Keratinocyte (primary cell): ENCODE measurements at regions not wholly inside any gene's neighbourhood (a gene's known extent, or its start where the extent isn't known, plus 50 kb on each side); places are given as distances from the start of the nearest gene placed in this dataset.

Experiments used
- DNase-seq: peaks from one replicate; pipeline ENCODE4 v3.0.0-alpha.2; 2011; ENCODE audit warnings: low read depth, missing footprints, low spot score
- FAIRE-seq: peaks from 2 replicates; lab custom pipeline; 2011; peaks lifted over from hg19 to GRCh38; lab: Jason Lieb, UNC
- H2AFZ ChIP-seq: 2 replicates; pipeline ENCODE4 v1.6.0; 2012; ENCODE audit warnings: low read length, control low read depth, inconsistent platforms; ENCODE audit not compliant: control insufficient read depth
- H3K27ac ChIP-seq: 2 replicates; pipeline ENCODE4 v1.5.1; 2011; ENCODE audit warnings: low read length; ENCODE audit not compliant: control insufficient read depth, insufficient read depth
- H3K27me3 ChIP-seq: 3 replicates; pipeline ENCODE4 v1.6.0; 2011; ENCODE audit warnings: low read length; ENCODE audit not compliant: control insufficient read depth, insufficient read depth; ENCODE audit errors: extremely low read depth
- H3K36me3 ChIP-seq, 2 experiments: 2 replicates in 1 of 2; 3 replicates in 1 of 2; pipeline ENCODE4 v1.5.1; 2011; ENCODE audit warnings: low read length in 2 of 2, mild to moderate bottlenecking in 1 of 2; ENCODE audit not compliant: control insufficient read depth in 2 of 2, insufficient read depth in 2 of 2; ENCODE audit errors: extremely low read depth in 1 of 2
- H3K4me1 ChIP-seq: 3 replicates; pipeline ENCODE4 v1.5.1; 2011; ENCODE audit warnings: low read length; ENCODE audit not compliant: control insufficient read depth, insufficient read depth; ENCODE audit errors: extremely low read depth
- H3K4me2 ChIP-seq: 3 replicates; pipeline ENCODE4 v1.6.0; 2011; ENCODE audit warnings: low read depth, low read length; ENCODE audit not compliant: control insufficient read depth, insufficient read depth; ENCODE audit errors: extremely low read depth
- H3K4me3 ChIP-seq, 3 experiments: fragments of 200-600 bp in 1 of 3; sonication (generic) in 1 of 3; 2 replicates in 2 of 3; 3 replicates in 1 of 3; pipeline ENCODE4 v1.5.1; 2011 to 2016; ENCODE audit warnings: low read length in 3 of 3, mild to moderate bottlenecking in 3 of 3, control low read depth in 2 of 3, inconsistent platforms in 1 of 3, low read depth in 1 of 3, mixed read lengths in 1 of 3, mixed run types in 1 of 3, moderate library complexity in 1 of 3; ENCODE audit not compliant: control insufficient read depth in 2 of 3, insufficient read depth in 2 of 3; ENCODE audit errors: extremely low read depth in 1 of 3
- H3K79me2 ChIP-seq: 2 replicates; pipeline ENCODE4 v1.6.0; 2012; ENCODE audit warnings: low read length; ENCODE audit not compliant: control insufficient read depth, insufficient read depth
- H3K9ac ChIP-seq: 3 replicates; pipeline ENCODE4 v1.6.0; 2011; ENCODE audit warnings: low read length; ENCODE audit not compliant: control insufficient read depth, insufficient read depth; ENCODE audit errors: extremely low read depth
- H3K9me1 ChIP-seq: 3 replicates; pipeline ENCODE4 v1.6.0; 2011; ENCODE audit warnings: low read length; ENCODE audit not compliant: control insufficient read depth, insufficient read depth; ENCODE audit errors: extremely low read depth
- H3K9me3 ChIP-seq: 2 replicates; pipeline ENCODE4 v1.5.1; 2012; ENCODE audit warnings: low read depth, low read length; ENCODE audit not compliant: control insufficient read depth
- H4K20me1 ChIP-seq: 3 replicates; pipeline ENCODE4 v1.6.0; 2011; ENCODE audit warnings: low read length; ENCODE audit not compliant: control insufficient read depth, insufficient read depth; ENCODE audit errors: extremely low read depth
- CTCF ChIP-seq, 3 experiments: IDR thresholded peaks in 1 of 3; conservative IDR thresholded peaks in 1 of 3; optimal IDR thresholded peaks in 1 of 3; 2 replicates in 2 of 3; 3 replicates in 1 of 3; pipeline versions ENCODE3 to v1.5.1; 2011; ENCODE audit warnings: low read length in 3 of 3, mild to moderate bottlenecking in 3 of 3, moderate library complexity in 2 of 3, control low read depth in 1 of 3, inconsistent platforms in 1 of 3; ENCODE audit not compliant: insufficient read depth in 2 of 3; ENCODE audit errors: extremely low read depth in 1 of 3
- EZH2 ChIP-seq: IDR thresholded peaks from one replicate; pipeline ENCODE4 v1.6.1; 2012; ENCODE audit warnings: inconsistent platforms, mild to moderate bottlenecking, low read length, moderate library complexity
- dilution Hi-C: fragments of 300-500 bp; cut with MboI; formaldehyde crosslinking; loops from one replicate; pipeline ENCODE4 v1.7.0; 2020; ENCODE audit warnings: low sequenced_read_pairs; ENCODE audit not compliant: extremely low pct_ligation_motif_present

GRCh38 chr12:118783703-118784102, 197.6 kb upstream of the SRRM4 start:
- no peaks in the 10 kb centered on the region for H3K9me3 ChIP-seq
- H3K36me3 ChIP-seq, result no peaks in the 10 kb centered on the region
- H2AFZ ChIP-seq, result no peak overlapping the region
- H3K27me3 ChIP-seq, result no peaks in the 10 kb centered on the region
- H3K79me2 ChIP-seq, result no peaks in the 10 kb centered on the region
- no peak overlapping the region for H3K4me2 ChIP-seq
- no peak overlapping the region for H3K4me3 ChIP-seq
- H3K9me1 ChIP-seq, result no peaks in the 10 kb centered on the region
- H3K27ac ChIP-seq, result no peak overlapping the region
- H3K4me1 ChIP-seq, result no peaks in the 10 kb centered on the region
- no peak for DNase-seq
- no peak for TF ChIP-seq EZH2
- no peak for TF ChIP-seq CTCF (optimal IDR thresholded peaks at IDR 0.05 in 1 of 3, IDR thresholded peaks at IDR 0.05 in 1 of 3, conservative IDR thresholded peaks at IDR 0.05 in 1 of 3; ENCODE audit: extremely low read depth in 1 of 3, insufficient read depth in 2 of 3, low read length in 3 of 3)
- dilution Hi-C loops, result no loop called here
- no peak for FAIRE-seq
- H3K9ac ChIP-seq, result no peak overlapping the region
- H4K20me1 ChIP-seq, result no peaks in the 10 kb centered on the region

- no peak overlapping the region for H2AFZ ChIP-seq
- no peaks in the 10 kb centered on the region for H3K9me1 ChIP-seq
- FAIRE-seq, result no peak
- H3K9me3 ChIP-seq, result no peaks in the 10 kb centered on the region
- no peaks in the 10 kb centered on the region for H3K27me3 ChIP-seq
- no peak overlapping the region for H3K27ac ChIP-seq
- H3K79me2 ChIP-seq, result no peaks in the 10 kb centered on the region
- H3K4me3 ChIP-seq, result no peak overlapping the region
- H4K20me1 ChIP-seq, result no peaks in the 10 kb centered on the region
- H3K9ac ChIP-seq, result no peak overlapping the region
- dilution Hi-C loops, result no loop called here
- no peak for TF ChIP-seq EZH2
- TF ChIP-seq CTCF (optimal IDR thresholded peaks at IDR 0.05 in 1 of 3, IDR thresholded peaks at IDR 0.05 in 1 of 3, conservative IDR thresholded peaks at IDR 0.05 in 1 of 3; ENCODE audit: extremely low read depth in 1 of 3, insufficient read depth in 2 of 3, low read length in 3 of 3), result no peak
- H3K4me2 ChIP-seq, result no peak overlapping the region
- H3K4me1 ChIP-seq, result no peaks in the 10 kb centered on the region
- no peaks in the 10 kb centered on the region for H3K36me3 ChIP-seq
- no peak for DNase-seq
These were observed 190.8 kb upstream of the SRRM4 start for GRCh38 chr12:118790578-118790977.
